MM.1S (cell line): ENCODE measurements at regions not wholly inside any gene's neighbourhood (a gene's known extent, or its start where the extent isn't known, plus 50 kb on each side); places are given as distances from the start of the nearest gene placed in this dataset.

Source experiments
- EZH2 ChIP-seq: fragments of 300-600 bp; sonication (generic); optimal IDR thresholded peaks from 2 replicates; pipeline ENCODE3; 2017; ENCODE audit warnings: low read depth, mild to moderate bottlenecking, antibody characterized with exemption, low read length, mixed read lengths
- EZH2phosphoT487 ChIP-seq: fragments of 300-600 bp; sonication (generic); IDR thresholded peaks from 2 replicates; pipeline ENCODE4 v1.6.1; 2018; ENCODE audit warnings: antibody characterized with exemption, low read length
- TF ChIP-seq, protein P1 (sequence below): fragments of 300-600 bp; sonication (generic); IDR thresholded peaks from 2 replicates; pipeline ENCODE4 v1.5.1; 2016; ENCODE audit warnings: antibody characterized with exemption, low read length, mixed read lengths

DNA sequence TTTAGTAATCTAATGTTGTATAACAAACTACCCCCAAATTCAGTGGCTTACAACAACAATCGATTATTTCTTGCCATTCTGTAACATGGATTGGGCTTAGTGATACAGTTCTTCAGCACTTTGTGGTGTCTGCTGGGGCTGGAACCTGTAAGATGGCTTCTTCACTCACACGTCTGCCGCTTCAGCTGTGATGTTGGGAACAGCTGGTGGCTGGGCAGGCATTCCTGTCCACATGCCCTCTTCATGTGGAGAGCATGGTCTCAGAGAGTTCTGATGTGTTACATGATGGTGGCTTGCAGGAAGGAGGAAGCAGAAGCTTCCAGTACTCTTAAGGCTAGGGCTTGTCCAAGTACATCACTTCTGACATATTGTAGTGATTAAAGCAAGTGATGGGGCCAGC is 276.9 kb downstream of the PTBP2 start:
- TF ChIP-seq EZH2 (no peak), EZH2phosphoT487 (no peak)
- TF ChIP-seq, protein P1, sequence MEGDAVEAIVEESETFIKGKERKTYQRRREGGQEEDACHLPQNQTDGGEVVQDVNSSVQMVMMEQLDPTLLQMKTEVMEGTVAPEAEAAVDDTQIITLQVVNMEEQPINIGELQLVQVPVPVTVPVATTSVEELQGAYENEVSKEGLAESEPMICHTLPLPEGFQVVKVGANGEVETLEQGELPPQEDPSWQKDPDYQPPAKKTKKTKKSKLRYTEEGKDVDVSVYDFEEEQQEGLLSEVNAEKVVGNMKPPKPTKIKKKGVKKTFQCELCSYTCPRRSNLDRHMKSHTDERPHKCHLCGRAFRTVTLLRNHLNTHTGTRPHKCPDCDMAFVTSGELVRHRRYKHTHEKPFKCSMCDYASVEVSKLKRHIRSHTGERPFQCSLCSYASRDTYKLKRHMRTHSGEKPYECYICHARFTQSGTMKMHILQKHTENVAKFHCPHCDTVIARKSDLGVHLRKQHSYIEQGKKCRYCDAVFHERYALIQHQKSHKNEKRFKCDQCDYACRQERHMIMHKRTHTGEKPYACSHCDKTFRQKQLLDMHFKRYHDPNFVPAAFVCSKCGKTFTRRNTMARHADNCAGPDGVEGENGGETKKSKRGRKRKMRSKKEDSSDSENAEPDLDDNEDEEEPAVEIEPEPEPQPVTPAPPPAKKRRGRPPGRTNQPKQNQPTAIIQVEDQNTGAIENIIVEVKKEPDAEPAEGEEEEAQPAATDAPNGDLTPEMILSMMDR = no peak
